GM23338 (cell line): ENCODE measurements at regions not wholly inside any gene's neighbourhood (a gene's known extent, or its start where the extent isn't known, plus 50 kb on each side); places are given as distances from the start of the nearest gene placed in this dataset.
A peak's percentile ranks its signal among the peaks of the same experiment; 100 is the strongest.

Experiments
- ATAC-seq: fragments of 200-7000 bp; cut with Tn5 transposase; 3 replicates; pipeline ENCODE4 v1.9.1; 2020
- DNase-seq: peaks from one replicate; pipeline ENCODE4 v3.0.0-alpha.2; 2015; ENCODE audit warnings: low spot score
- H2AFZ ChIP-seq: fragments of 200-600 bp; sonication (generic); 2 replicates; pipeline ENCODE4 v1.8.0; 2016; ENCODE audit warnings: antibody characterized with exemption, mild to moderate bottlenecking, moderate library complexity
- H3F3A ChIP-seq: fragments of 200-600 bp; sonication (generic); replicated peaks from 2 replicates; pipeline ENCODE4 v1.8.0; 2017; ENCODE audit warnings: antibody characterized with exemption, mixed run types, low read depth
- H3K27ac ChIP-seq: fragments of 200-600 bp; sonication (generic); 2 replicates; pipeline ENCODE4 v1.6.1; 2016; ENCODE audit warnings: low read depth
- H3K27me3 ChIP-seq: fragments of 200-600 bp; sonication (generic); 2 replicates; pipeline ENCODE4 v1.8.0; 2016; ENCODE audit warnings: mild to moderate bottlenecking, mixed run types, moderate library complexity; ENCODE audit not compliant: insufficient read depth
- H3K36me3 ChIP-seq: fragments of 200-600 bp; sonication (generic); 2 replicates; pipeline ENCODE4 v1.8.0; 2016; ENCODE audit warnings: mild to moderate bottlenecking; ENCODE audit not compliant: insufficient read depth
- H3K4me1 ChIP-seq: fragments of 200-600 bp; sonication (generic); 2 replicates; pipeline ENCODE4 v1.8.0; 2016; ENCODE audit warnings: mild to moderate bottlenecking, moderate library complexity; ENCODE audit not compliant: insufficient read depth
- H3K4me2 ChIP-seq: fragments of 200-600 bp; sonication (generic); 2 replicates; pipeline ENCODE4 v1.7.1; 2017; ENCODE audit warnings: mixed run types
- H3K4me3 ChIP-seq: fragments of 200-600 bp; sonication (generic); 2 replicates; pipeline ENCODE4 v1.6.1; 2016; ENCODE audit warnings: mixed run types
- H3K79me2 ChIP-seq: fragments of 200-600 bp; sonication (generic); replicated peaks from 2 replicates; pipeline ENCODE4 v1.8.0; 2017; ENCODE audit warnings: mild to moderate bottlenecking; ENCODE audit not compliant: insufficient read depth
- H3K9me2 ChIP-seq: fragments of 200-600 bp; sonication (generic); 2 replicates; pipeline ENCODE4 v1.8.0; 2017; ENCODE audit not compliant: insufficient read depth
- H4K20me1 ChIP-seq: fragments of 200-600 bp; sonication (generic); replicated peaks from 2 replicates; pipeline ENCODE4 v1.8.0; 2017; ENCODE audit warnings: mild to moderate bottlenecking; ENCODE audit not compliant: insufficient read depth
- H3K27ac Mint-ChIP-seq: 2 replicates; pipeline ENCODE4 v1.8.0; 2020; ENCODE audit warnings: inconsistent platforms, mild to moderate bottlenecking, moderate library complexity, mixed read lengths
- H3K27me3 Mint-ChIP-seq: 3 replicates; pipeline ENCODE4 v1.8.0; 2022; ENCODE audit warnings: low read depth, mild to moderate bottlenecking, moderate library complexity, mixed read lengths, inconsistent platforms; ENCODE audit not compliant: insufficient read depth, poor library complexity
- H3K36me3 Mint-ChIP-seq: 3 replicates; pipeline ENCODE4 v1.8.0; 2021; ENCODE audit warnings: low read depth, mild to moderate bottlenecking, inconsistent platforms, moderate library complexity, mixed read lengths
- H3K4me1 Mint-ChIP-seq: 3 replicates; pipeline ENCODE4 v1.8.0; 2020; ENCODE audit warnings: mild to moderate bottlenecking, inconsistent platforms, mixed read lengths
- H3K4me3 Mint-ChIP-seq: 3 replicates; pipeline ENCODE4 v1.8.0; 2021; ENCODE audit warnings: moderate library complexity, mild to moderate bottlenecking, inconsistent platforms, mixed read lengths
- H3K9me3 Mint-ChIP-seq: 3 replicates; pipeline ENCODE4 v1.8.0; 2020; ENCODE audit warnings: moderate library complexity, mild to moderate bottlenecking, inconsistent platforms, mixed read lengths
- EZH2phosphoT487 ChIP-seq: fragments of 200-600 bp; sonication (generic); IDR thresholded peaks from one replicate; pipeline ENCODE4 v1.8.1; 2018; ENCODE audit warnings: antibody characterized with exemption; ENCODE audit not compliant: unreplicated experiment
- JUNB ChIP-seq: IDR thresholded peaks from one replicate; pipeline ENCODE4 v1.6.1; 2016; ENCODE audit warnings: antibody characterized with exemption; ENCODE audit not compliant: unreplicated experiment
- POLR2AphosphoS5 ChIP-seq: IDR thresholded peaks from 2 replicates; pipeline ENCODE4 v1.6.1; 2016; ENCODE audit warnings: antibody characterized with exemption, low read depth
- ZNF462 ChIP-seq: fragments of 250-450 bp; sonication (Bioruptor Pico); IDR thresholded peaks from 2 replicates; pipeline ENCODE4 v1.5.0; 2020; ENCODE audit warnings: mild to moderate bottlenecking, moderate library complexity

- H2AFZ ChIP-seq = peak overlapping the region; percentile 92
- no peaks in the 10 kb centered on the region for H3K9me3 Mint-ChIP-seq
These were observed 129.7 kb upstream of the OSR1 start for GRCh38 chr2:19488009-19488691.

More at GRCh38 chr2:19488009-19488691, 129.7 kb upstream of the OSR1 start:
- Histone ChIP-seq H3K9me2 (peaks cover 8% of the 10 kb centered on the region; the same call in 1 of the 2 replicates), H3K4me2 (no peak overlapping the region), H3K27me3 (no peaks in the 10 kb centered on the region), H3K36me3 (no peaks in the 10 kb centered on the region), H4K20me1 (no peaks in the 10 kb centered on the region), H3K27ac (no peak overlapping the region), H3K4me1 (no peaks in the 10 kb centered on the region), H3K4me3 (no peak overlapping the region), H3K79me2 (no peaks in the 10 kb centered on the region), H3F3A (no peaks in the 10 kb centered on the region)
- Mint-ChIP-seq H3K4me1 (peaks cover 4% of the 10 kb centered on the region), H3K27ac (no peak overlapping the region), H3K36me3 (no peaks in the 10 kb centered on the region), H3K4me3 (no peak overlapping the region), H3K27me3 (no peaks in the 10 kb centered on the region)
- ATAC-seq (no peak), DNase-seq (no peak)
- TF ChIP-seq EZH2phosphoT487 = no peak
- no peak for TF ChIP-seq JUNB
- TF ChIP-seq POLR2AphosphoS5 = no peak
- TF ChIP-seq ZNF462 (CRISPR knock-in tag) = no peak
